Mucosa of descending colon (tissue), 3 donors: ENCODE measurements at regions not wholly inside any gene's neighbourhood (a gene's known extent, or its start where the extent isn't known, plus 50 kb on each side); places are given as distances from the start of the nearest gene placed in this dataset.
"Not testable (repeated sequence)": the region's sequence is repeated elsewhere in the genome, so short reads cannot be mapped to it uniquely, and the experiment has no call there.

ENCODE experiments used
- ATAC-seq: fragments of 200-7000 bp; cut with Tn5 transposase; one replicate; pipeline ENCODE4 v1.9.1; 2020; ENCODE audit warnings: mild to moderate bottlenecking, moderate library complexity
- DNase-seq, 3 donors: peaks; one replicate each; pipeline ENCODE4 v3.0.0-alpha.2; 2020
- H3K36me3 ChIP-seq: fragments of 200-600 bp; one replicate; pipeline ENCODE4 v1.8.0; 2021; ENCODE audit warnings: low read depth, mild to moderate bottlenecking
- H3K4me1 ChIP-seq: fragments of 200-600 bp; one replicate; pipeline ENCODE4 v1.8.0; 2021; ENCODE audit warnings: low read depth, mild to moderate bottlenecking
- H3K4me3 ChIP-seq: fragments of 200-600 bp; one replicate; pipeline ENCODE4 v1.8.0; 2021; ENCODE audit warnings: mild to moderate bottlenecking
- H3K9me3 ChIP-seq: fragments of 200-600 bp; one replicate; pipeline ENCODE4 v1.8.0; 2021; ENCODE audit warnings: mild to moderate bottlenecking
- CTCF ChIP-seq: fragments of 200-600 bp; IDR thresholded peaks from one replicate; pipeline ENCODE4 v1.8.0; 2022; ENCODE audit warnings: antibody characterized with exemption, mild to moderate bottlenecking
- intact Hi-C, 2 donors: fragments of 100-400 bp; cut with DNase I in 1 of 2; cut with micrococcal nuclease in 1 of 2; formaldehyde crosslinking; loops; one replicate each; pipeline versions ENCODE4 v1.11.0 to v1.11.1; 2022; cut with DNase I, micrococcal nuclease
- donor health status: DM: no; HTN: no; CAD: no; lungs with moderate emphysema.
- donor health status: DM: no; HTN: no; CAD: no.
- donor health status: DM: no; HTN: yes; CAD: no.

- intact Hi-C loops, result no loop called here
- ATAC-seq, result no peak
- no peak for TF ChIP-seq CTCF
- H3K4me1 ChIP-seq, result no peaks in the 10 kb centered on the region
- DNase-seq, result no peak
- H3K36me3 ChIP-seq, result no peaks in the 10 kb centered on the region
- no peak overlapping the region for H3K4me3 ChIP-seq
- no peaks in the 10 kb centered on the region for H3K9me3 ChIP-seq
Measured at GRCh38 chrX:25897758-25898157, 240.4 kb upstream of the MAGEB18 start.

- H3K4me3 ChIP-seq, H3K36me3 ChIP-seq, intact Hi-C loops, ATAC-seq, H3K9me3 ChIP-seq, H3K4me1 ChIP-seq: not testable (repeated sequence)
- DNase-seq, result peak in 1 of 3 donors; percentile 23
Measured at GRCh38 chrX:25905728-25906127, 232.4 kb upstream of the MAGEB18 start.

GRCh38 chrX:25925946-25926345, 212.2 kb upstream of the MAGEB18 start:
- DNase-seq, result no peak
- no peak for ATAC-seq
- no peaks in the 10 kb centered on the region for H3K9me3 ChIP-seq
- H3K36me3 ChIP-seq, result no peaks in the 10 kb centered on the region
- TF ChIP-seq CTCF, result no peak
- H3K4me3 ChIP-seq, result no peak overlapping the region
- intact Hi-C loops, result no loop called here
- no peaks in the 10 kb centered on the region for H3K4me1 ChIP-seq

- intact Hi-C loops, result no loop called here
- TF ChIP-seq CTCF, result no peak
- no peaks in the 10 kb centered on the region for H3K9me3 ChIP-seq
- no peaks in the 10 kb centered on the region for H3K4me1 ChIP-seq
- no peaks in the 10 kb centered on the region for H3K36me3 ChIP-seq
- ATAC-seq (no peak), DNase-seq (no peak)
- no peak overlapping the region for H3K4me3 ChIP-seq
Measured at GRCh38 chrX:25928316-25928715, 209.8 kb upstream of the MAGEB18 start.

- Histone ChIP-seq H3K4me1 (no peaks in the 10 kb centered on the region), H3K9me3 (no peaks in the 10 kb centered on the region), H3K36me3 (no peaks in the 10 kb centered on the region), H3K4me3 (no peak overlapping the region)
- DNase-seq (no peak), ATAC-seq (no peak)
- no peak for TF ChIP-seq CTCF
- intact Hi-C loops, result no loop called here
Measured at GRCh38 chrX:25941087-25941486, 197.1 kb upstream of the MAGEB18 start.

GRCh38 chrX:25941559-25942250, 196.4 kb upstream of the MAGEB18 start:
- intact Hi-C loops, result no loop called here
- TF ChIP-seq CTCF, result no peak
- ATAC-seq (no peak), DNase-seq (no peak)
- no peaks in the 10 kb centered on the region for H3K4me1 ChIP-seq
- no peaks in the 10 kb centered on the region for H3K36me3 ChIP-seq
- no peaks in the 10 kb centered on the region for H3K9me3 ChIP-seq
- no peak overlapping the region for H3K4me3 ChIP-seq
